ENCODE measurements at regions not wholly inside any gene's neighbourhood (a gene's known extent, or its start where the extent isn't known, plus 50 kb on each side); places are given as distances from the start of the nearest gene placed in this dataset.
"Not testable (repeated sequence)": the region's sequence is repeated elsewhere in the genome, so short reads cannot be mapped to it uniquely, and the experiment has no call there.

DNA sequence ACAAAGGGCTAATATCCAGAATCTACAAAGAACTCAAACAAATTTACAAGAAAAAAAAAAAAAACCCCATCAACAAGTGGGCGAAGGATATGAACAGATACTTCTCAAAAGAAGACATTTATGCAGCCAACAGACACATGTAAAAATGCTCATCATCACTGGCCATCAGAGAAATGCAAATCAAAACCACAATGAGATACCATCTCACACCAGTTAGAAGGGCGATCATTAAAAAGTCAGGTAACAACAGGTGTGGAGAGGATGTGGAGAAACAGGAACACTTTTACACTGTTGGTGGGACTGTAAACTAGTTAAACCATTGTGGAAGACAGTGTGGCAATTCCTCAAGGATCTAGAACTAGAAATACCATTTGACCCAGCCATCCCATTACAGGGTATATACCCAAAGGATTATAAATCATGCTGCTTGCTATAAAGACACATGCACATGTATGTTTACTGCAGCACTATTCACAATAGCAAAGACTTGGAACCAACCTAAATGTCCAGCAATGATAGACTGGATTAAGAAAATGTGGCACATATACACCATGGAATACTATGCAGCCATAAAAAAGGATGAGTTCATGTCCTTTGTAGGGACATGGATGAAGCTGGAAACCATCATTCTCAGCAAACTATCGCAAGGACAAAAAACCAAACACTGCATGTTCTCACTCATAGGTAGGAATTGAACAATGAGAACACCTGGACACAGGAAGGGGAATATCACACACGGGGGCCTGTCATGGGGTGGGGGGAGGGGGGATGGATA, 222.4 kb upstream of the RUNX1 start:
- POLR2A ChIA-PET = interaction anchor here (0.9 kb wide), 1 partner anchor 165 kb away, joined by 4 read pairs; no protein-coding TSS in a partner anchor
- not testable (repeated sequence) for H3K9me3 Mint-ChIP-seq, H3K27ac Mint-ChIP-seq, H3K27me3 Mint-ChIP-seq, DNase-seq, H3K36me3 Mint-ChIP-seq, H3K4me3 Mint-ChIP-seq, ATAC-seq
- peaks cover 7 to 16% (median 10%) of the 10 kb centered on the region in 4 donors for H3K4me1 Mint-ChIP-seq

DNA sequence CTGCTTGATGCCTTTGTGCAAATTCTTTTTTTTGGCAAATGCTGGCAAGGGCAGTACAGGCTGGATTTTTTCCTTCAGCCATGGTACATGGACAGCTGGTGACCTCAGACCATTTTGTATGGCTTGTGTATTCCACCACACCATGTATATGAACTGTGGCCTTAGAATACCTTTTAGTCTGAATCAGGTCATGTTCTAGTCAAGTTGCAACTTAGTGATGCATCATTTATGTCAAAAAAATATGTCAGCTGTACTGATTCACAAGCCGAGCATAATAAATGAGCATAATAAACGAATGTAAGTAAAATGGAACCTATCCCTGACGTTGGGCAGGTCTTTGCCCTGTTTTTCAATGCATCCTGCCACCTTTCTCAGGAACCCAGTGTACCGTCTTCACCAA, 219.7 kb upstream of the RUNX1 start:
- POLR2A ChIA-PET = no interaction called here
- Mint-ChIP-seq H3K4me1 (peaks cover 0 to 8% (median 3%) of the 10 kb centered on the region in 4 donors), H3K4me3 (no peak overlapping the region)

DNA sequence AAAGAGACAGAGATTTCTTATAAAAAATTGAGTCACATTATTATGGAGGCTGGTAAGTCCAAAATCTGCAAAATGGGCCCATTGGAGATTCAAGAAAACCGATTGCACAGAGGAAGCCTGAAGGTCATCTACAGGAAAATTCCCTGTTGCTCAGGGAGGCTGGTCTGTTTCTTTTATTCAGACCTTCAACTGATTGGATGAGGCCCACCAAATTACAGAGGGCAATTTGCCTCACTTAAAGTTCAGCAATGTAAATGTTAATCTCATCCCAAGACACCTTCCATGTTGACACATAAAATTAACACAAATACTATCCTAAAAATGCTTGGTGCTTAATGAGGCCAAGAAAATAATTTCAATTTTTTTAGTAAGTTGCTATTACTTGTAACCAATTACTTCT, 219.2 kb upstream of the RUNX1 start:
- Mint-ChIP-seq H3K36me3 (no peaks in the 10 kb centered on the region), H3K4me1 (peaks cover 0 to 8% (median 3%) of the 10 kb centered on the region in 4 donors), H3K27ac (no peak overlapping the region), H3K9me3 (peaks cover 0 to 9% (median 0%) of the 10 kb centered on the region in 9 donors), H3K4me3 (no peak overlapping the region), H3K27me3 (peaks cover 0 to 6% (median 0%) of the 10 kb centered on the region in 5 donors)
- POLR2A ChIA-PET = no interaction called here
- ATAC-seq (no peak), DNase-seq (no peak)

More for the DNA sequence above, 219.7 kb upstream of the RUNX1 start:
- H3K36me3 Mint-ChIP-seq = no peaks in the 10 kb centered on the region
- H3K27ac Mint-ChIP-seq = no peak overlapping the region
- H3K27me3 Mint-ChIP-seq = peaks cover 0 to 6% (median 0%) of the 10 kb centered on the region in 5 donors
- peaks cover 0 to 9% (median 0%) of the 10 kb centered on the region in 9 donors for H3K9me3 Mint-ChIP-seq
- ATAC-seq (no peak), DNase-seq (no peak)

DNA sequence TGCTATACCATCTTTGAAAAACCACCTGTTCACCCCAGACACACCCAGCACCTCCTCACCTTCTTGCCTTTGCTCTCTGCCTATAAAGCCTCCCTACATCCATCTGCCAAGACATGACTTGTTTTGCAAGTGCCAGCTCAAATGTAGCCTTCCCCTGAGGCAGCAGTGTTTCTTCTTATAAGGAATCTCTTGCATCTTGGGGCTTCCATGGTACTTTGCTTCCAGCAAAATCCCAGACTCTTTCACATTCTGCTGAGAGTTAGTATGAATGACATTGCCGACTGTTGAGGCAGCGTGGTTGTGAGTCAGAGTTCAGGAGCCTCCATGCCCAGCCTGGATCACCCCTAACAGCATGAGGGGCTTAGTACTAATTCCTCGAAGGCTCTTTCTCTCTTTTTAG, 217.4 kb upstream of the RUNX1 start:
- peaks cover 0 to 6% (median 0%) of the 10 kb centered on the region in 5 donors for H3K27me3 Mint-ChIP-seq
- H3K9me3 Mint-ChIP-seq = peaks cover 0 to 9% (median 0%) of the 10 kb centered on the region in 9 donors
- H3K27ac Mint-ChIP-seq = no peak overlapping the region
- no peak overlapping the region for H3K4me3 Mint-ChIP-seq
- ATAC-seq (no peak), DNase-seq (no peak)
- H3K36me3 Mint-ChIP-seq = no peaks in the 10 kb centered on the region
- POLR2A ChIA-PET = no interaction called here
- H3K4me1 Mint-ChIP-seq = peaks cover 0 to 8% (median 3%) of the 10 kb centered on the region in 4 donors

DNA sequence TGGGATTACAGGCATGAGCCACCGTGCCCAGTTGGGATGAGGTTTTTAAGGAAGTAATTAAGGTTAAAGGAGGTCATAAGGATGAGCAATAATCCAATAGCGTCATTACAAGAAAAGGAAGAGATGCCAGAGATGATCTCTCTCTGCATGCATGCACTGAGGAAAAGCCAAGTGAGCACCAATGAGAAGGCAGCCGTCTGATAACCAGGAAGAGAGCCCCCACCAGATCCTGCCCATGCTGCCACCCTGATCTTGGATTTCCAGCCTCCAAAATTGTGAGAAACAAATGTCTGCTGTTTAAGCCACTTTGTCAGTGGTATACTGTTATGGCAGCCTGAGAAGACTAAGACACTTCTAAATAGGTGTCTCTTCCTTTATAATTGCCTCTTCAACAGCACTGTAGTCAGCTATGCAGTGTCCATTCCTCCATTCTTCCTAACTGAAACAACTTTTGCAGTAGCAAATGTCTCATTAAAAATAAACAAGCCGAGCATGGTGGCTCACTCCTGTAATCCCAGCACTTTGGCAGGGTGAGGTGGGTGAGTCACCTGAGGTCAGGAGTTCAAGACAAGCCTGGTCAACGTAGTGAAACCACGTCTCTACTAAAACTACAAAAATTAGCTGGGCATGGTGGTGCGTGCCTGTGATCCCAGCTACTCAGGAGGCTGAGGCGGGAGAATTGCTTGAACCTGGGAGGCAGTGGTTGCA, 216.2 kb upstream of the RUNX1 start:
- Mint-ChIP-seq H3K9me3 (peaks cover 0 to 9% (median 0%) of the 10 kb centered on the region in 9 donors), H3K36me3 (peaks cover 0 to 2% (median 0%) of the 10 kb centered on the region in 3 donors), H3K27me3 (peaks cover 0 to 6% (median 0%) of the 10 kb centered on the region in 5 donors), H3K4me1 (peaks cover 0 to 8% (median 3%) of the 10 kb centered on the region in 4 donors), H3K4me3 (no peak overlapping the region), H3K27ac (no peak overlapping the region)
- POLR2A ChIA-PET = no interaction called here
- DNase-seq = no peak
- ATAC-seq = no peak

DNA sequence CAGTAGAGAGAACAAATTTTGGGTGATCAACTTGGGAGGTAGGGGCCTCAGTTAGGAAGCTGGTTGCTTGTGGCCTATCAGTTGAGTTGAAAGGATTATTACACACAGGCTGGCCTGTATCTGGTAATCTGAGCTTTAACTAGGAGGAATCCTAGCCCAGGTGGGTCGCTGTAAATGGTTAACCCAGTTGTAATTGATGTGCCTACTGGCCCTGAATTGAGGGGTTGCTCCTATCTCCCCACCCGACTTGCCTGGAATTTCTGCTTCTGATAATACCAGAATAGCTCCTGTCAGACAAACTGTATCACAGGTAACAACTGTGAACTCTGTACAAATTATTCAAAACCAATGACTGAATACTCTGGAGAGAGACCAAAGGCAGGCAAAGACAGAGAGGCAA, 210.4 kb upstream of the RUNX1 start:
- H3K4me1 Mint-ChIP-seq = peaks cover 0 to 6% (median 2%) of the 10 kb centered on the region in 4 donors
- peaks cover 0 to 2% (median 0%) of the 10 kb centered on the region in 3 donors for H3K36me3 Mint-ChIP-seq
- peaks cover 0 to 7% (median 0%) of the 10 kb centered on the region in 9 donors for H3K9me3 Mint-ChIP-seq
- peaks cover 0 to 2% (median 0%) of the 10 kb centered on the region in 5 donors for H3K27me3 Mint-ChIP-seq
- no peak for ATAC-seq
- POLR2A ChIA-PET = no interaction called here
- no peak overlapping the region for H3K4me3 Mint-ChIP-seq
- H3K27ac Mint-ChIP-seq = no peak overlapping the region
- DNase-seq = no peak

DNA sequence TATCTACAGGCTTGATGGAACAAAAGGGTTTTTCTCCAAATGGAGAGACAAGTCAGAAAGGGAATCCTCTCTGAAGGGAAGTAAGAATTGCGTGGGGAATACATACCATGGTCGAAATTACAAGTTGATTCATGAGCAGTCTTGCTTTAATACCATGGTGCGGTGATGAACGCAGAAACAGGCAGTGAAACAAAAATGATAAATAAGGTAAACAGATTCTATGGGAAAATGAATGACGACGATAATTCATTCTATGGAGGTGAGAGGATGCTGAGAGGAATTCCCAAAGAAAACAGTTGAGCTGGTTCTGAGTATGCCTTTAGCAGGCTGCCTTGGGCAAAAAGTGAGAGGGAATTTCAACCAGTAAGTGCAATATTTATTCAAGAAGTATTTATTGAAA, 209.4 kb upstream of the RUNX1 start:
- DNase-seq (no peak), ATAC-seq (no peak)
- H3K4me1 Mint-ChIP-seq = no peaks in the 10 kb centered on the region
- peaks cover 0 to 2% (median 0%) of the 10 kb centered on the region in 5 donors for H3K27me3 Mint-ChIP-seq
- peaks cover 0 to 7% (median 0%) of the 10 kb centered on the region in 9 donors for H3K9me3 Mint-ChIP-seq
- H3K36me3 Mint-ChIP-seq = peaks cover 0 to 2% (median 0%) of the 10 kb centered on the region in 3 donors
- peak overlapping the region in 1 of 10 donors; percentile 41 for H3K27ac Mint-ChIP-seq
- H3K4me3 Mint-ChIP-seq = no peak overlapping the region
- POLR2A ChIA-PET = no interaction called here

DNA sequence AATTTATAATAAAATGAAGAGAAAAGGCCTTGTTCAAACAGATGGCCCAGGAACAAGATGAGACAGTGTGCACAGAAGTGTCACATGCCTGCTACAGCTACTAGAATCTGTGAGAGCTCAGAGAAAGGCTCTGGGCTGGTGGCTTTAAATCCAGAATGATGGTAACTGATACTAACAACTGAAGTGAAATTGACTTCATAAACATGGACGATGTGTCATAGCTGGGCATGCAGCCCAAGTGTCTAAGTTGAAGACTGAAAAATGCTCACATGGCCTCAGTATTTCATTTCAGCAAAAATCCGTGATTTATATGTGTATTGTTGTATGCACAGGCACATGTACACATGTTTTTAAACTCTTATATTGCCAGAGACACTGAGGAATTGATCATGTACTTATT, 208.3 kb upstream of the RUNX1 start:
- Mint-ChIP-seq H3K27ac (no peak overlapping the region), H3K27me3 (peaks cover 0 to 2% (median 0%) of the 10 kb centered on the region in 5 donors), H3K9me3 (peaks cover 0 to 7% (median 0%) of the 10 kb centered on the region in 9 donors), H3K4me1 (no peaks in the 10 kb centered on the region), H3K4me3 (no peak overlapping the region), H3K36me3 (peaks cover 0 to 2% (median 0%) of the 10 kb centered on the region in 3 donors)
- POLR2A ChIA-PET = no interaction called here
- DNase-seq (no peak), ATAC-seq (no peak)

DNA sequence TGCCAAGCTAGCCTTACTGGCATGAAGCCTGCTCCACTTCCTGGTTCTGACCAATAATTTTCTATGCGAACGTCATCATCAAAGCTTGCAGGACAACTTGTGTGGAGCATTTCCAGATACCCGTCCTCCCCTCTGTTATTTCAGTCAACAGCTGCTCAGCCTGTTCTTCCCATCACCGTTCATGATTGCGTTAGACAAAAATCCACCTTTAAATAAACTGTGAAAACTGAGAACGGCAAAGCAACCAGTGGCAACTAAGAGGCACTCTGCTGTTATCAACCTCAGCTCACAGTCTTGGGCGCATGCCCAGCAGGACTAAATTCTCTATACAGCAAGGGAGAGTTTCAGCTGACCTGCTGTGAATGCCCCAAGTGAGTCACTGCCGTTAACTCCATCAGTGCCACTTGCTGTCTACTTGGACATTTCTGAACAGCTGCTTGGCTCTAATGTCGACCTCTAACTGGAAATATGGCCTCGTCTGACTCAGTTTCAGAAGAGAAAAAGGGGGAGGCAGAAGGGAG, 207.4 kb upstream of the RUNX1 start:
- POLR2A ChIA-PET = no interaction called here
- Mint-ChIP-seq H3K36me3 (peaks cover 0 to 2% (median 0%) of the 10 kb centered on the region in 3 donors), H3K9me3 (peaks cover 0 to 7% (median 0%) of the 10 kb centered on the region in 9 donors), H3K4me3 (no peak overlapping the region), H3K27ac (peak overlapping the region in 1 of 10 donors; percentile 40), H3K4me1 (no peaks in the 10 kb centered on the region), H3K27me3 (peaks cover 0 to 2% (median 0%) of the 10 kb centered on the region in 5 donors)
- ATAC-seq = no peak
- no peak for DNase-seq

DNA sequence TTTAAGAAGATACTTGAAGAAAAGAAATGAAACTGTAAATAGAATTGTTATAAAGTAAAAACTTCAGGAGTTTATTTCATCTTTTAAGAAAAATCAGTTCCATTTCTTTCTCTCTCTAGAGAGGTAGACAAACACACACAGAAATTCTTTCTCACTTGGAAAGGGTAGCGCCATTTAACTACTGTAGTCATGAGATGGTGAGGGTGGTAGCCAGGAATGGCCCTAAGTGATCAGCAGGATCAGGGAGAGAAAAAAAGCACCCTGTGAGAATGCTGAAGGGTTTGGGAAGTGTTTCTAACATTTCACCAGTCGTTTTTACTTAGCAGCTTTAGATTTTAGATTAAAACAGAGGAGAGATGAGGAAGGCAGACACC, 205.7 kb upstream of the RUNX1 start:
- Mint-ChIP-seq H3K9me3 (peaks cover 0 to 11% (median 5%) of the 10 kb centered on the region in 9 donors), H3K27me3 (peaks cover 0 to 2% (median 0%) of the 10 kb centered on the region in 5 donors), H3K27ac (no peak overlapping the region), H3K4me3 (no peak overlapping the region), H3K4me1 (no peaks in the 10 kb centered on the region), H3K36me3 (peaks cover 0 to 5% (median 0%) of the 10 kb centered on the region in 3 donors)
- DNase-seq (no peak), ATAC-seq (no peak)
- POLR2A ChIA-PET = no interaction called here

DNA sequence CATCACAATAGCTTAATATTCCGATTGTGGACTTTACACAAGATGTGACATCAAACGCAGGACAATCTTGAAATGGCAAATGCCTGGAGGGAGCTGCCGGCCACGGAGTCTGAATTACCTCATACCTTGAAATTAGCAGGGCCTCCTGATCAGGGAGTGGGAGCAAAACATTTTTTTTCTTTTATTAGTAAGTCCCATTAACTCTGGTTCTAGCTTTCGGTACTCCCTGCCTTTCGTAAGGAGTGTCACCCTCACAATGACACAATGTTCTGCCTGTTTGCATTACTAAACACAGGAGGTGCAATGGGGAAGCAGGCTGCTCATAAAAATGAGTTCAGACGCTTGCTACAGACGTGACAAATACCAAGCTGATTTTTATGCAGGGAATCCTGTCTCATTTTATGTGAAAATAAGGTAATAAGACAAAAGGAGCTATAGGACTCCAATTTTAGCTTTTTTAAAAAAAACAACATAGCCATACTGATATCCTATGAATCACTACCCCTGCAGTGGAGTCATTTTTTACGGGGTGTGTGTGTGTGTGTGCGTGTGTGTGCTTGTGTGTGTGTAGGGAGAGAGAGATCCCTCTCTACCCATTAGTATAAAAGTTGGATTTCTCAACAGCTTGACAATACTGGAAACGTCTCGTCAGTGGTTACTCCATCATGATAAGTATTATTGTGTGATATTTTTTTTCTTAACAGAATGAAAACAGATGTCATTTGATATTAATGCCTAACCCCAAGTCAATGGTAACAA, 205.1 kb upstream of the RUNX1 start:
- Mint-ChIP-seq H3K36me3 (peaks cover 0 to 5% (median 0%) of the 10 kb centered on the region in 3 donors), H3K4me1 (no peaks in the 10 kb centered on the region), H3K4me3 (no peak overlapping the region), H3K27me3 (peaks cover 0 to 2% (median 0%) of the 10 kb centered on the region in 5 donors), H3K27ac (no peak overlapping the region), H3K9me3 (peaks cover 0 to 15% (median 5%) of the 10 kb centered on the region in 9 donors)
- POLR2A ChIA-PET = no interaction called here
- ATAC-seq (no peak), DNase-seq (no peak)

DNA sequence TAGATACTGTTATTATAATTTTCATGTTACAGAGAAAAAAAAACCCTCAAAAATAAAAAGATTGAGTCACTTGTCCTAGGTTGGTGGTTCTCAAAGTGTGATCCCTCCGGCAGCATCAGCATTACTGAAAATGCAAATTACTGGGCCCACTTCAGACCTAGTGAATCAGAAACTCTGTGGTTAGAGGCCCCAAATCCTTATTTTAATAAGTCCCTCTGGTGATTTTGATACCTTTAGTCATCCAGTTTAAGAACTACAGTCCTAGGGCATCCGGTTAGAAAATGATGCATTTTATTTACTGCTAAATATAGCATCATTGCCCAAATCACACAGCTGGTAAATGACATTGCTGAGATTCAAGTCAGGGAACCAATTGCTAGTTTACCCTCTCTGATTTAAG, 203.7 kb upstream of the RUNX1 start:
- H3K27ac Mint-ChIP-seq = no peak overlapping the region
- H3K9me3 Mint-ChIP-seq = peaks cover 0 to 20% (median 9%) of the 10 kb centered on the region in 9 donors
- peaks cover 0 to 5% (median 0%) of the 10 kb centered on the region in 3 donors for H3K36me3 Mint-ChIP-seq
- DNase-seq = no peak
- H3K4me1 Mint-ChIP-seq = peaks cover 0 to 2% (median 0%) of the 10 kb centered on the region in 4 donors
- POLR2A ChIA-PET = no interaction called here
- no peak overlapping the region for H3K4me3 Mint-ChIP-seq
- H3K27me3 Mint-ChIP-seq = no peaks in the 10 kb centered on the region
- no peak for ATAC-seq

Data from naive thymus-derived CD8-positive, alpha-beta T cell (primary cell).